ENCODE measurements at regions not wholly inside any gene's neighbourhood (a gene's known extent, or its start where the extent isn't known, plus 50 kb on each side); places are given as distances from the start of the nearest gene placed in this dataset.

DNA sequence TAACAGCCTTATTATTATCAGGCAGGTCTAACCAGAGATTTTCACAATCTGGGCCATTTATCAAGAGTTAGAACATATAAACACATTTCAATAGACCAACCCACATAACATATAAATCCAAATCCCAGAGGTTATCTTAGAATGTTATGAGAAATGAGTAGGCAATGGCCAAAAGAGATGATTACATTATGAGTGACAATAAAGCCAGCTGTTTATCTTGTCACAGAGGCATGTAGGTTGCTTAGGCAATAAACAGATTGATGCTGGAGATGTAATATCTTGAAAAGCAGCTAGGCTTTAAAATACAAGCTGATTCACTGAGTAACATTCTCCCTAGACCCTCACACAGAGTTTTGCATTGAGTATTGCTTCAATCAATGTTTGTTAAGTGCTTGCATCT lies 148.5 kb upstream of the SESN3 start:
- no peaks in the 10 kb centered on the region for H3K9me3 Mint-ChIP-seq
- H3K27ac Mint-ChIP-seq: no peak overlapping the region
- peaks cover 5% of the 10 kb centered on the region for H3K27me3 Mint-ChIP-seq (ENCODE audit: low read depth)
- no peaks in the 10 kb centered on the region for H3K36me3 Mint-ChIP-seq (ENCODE audit: low read depth)
- no peak overlapping the region for H3K4me3 Mint-ChIP-seq
- no peaks in the 10 kb centered on the region for H3K4me1 Mint-ChIP-seq (ENCODE audit: low read depth)

DNA sequence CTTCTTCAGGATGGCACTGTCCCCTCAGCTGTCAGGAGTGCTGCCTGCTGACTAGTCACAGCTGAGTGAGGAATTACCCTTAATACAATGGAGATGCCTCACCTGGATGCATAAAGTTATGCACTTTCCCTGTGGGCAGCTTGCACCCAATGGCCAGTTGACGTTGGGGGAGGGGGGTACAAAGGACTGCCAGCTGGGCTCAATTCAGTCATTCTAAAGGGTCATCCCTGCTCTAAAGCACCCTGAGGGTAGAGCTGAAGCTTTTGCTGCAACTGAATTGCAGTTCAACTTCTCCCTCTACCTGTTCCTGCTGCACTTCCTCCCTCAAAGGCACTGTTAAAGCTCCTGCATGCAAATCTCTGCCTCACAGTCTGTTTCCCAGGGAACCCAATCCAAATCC lies 147.8 kb upstream of the SESN3 start:
- Mint-ChIP-seq H3K4me1 (ENCODE audit: low read depth) (no peaks in the 10 kb centered on the region), H3K27me3 (ENCODE audit: low read depth) (peaks cover 5% of the 10 kb centered on the region), H3K9me3 (no peaks in the 10 kb centered on the region), H3K4me3 (no peak overlapping the region), H3K27ac (no peak overlapping the region), H3K36me3 (ENCODE audit: low read depth) (no peaks in the 10 kb centered on the region)

DNA sequence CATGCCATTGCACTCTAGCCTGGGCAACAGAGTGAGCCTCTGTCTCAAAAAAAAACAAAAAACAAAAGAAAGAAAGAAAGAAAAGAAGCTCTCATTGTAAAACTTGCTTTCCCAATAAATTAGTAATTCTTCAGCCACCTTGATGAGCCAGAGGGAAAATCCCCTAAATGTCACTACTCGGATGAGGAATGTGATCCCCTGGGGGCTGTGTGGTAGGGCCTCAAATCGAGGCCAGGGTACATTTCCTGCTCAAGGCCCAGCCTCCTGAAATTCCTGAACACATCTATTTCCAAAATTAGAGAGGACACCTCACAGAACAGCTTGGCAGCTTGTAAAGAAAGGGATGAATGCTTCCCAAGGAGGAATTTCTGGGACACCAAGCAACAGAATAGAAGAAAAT lies 147.1 kb upstream of the SESN3 start:
- Mint-ChIP-seq H3K4me1 (ENCODE audit: low read depth) (no peaks in the 10 kb centered on the region), H3K27ac (no peak overlapping the region), H3K4me3 (no peak overlapping the region), H3K27me3 (ENCODE audit: low read depth) (peaks cover under 1% of the 10 kb centered on the region), H3K36me3 (ENCODE audit: low read depth) (no peaks in the 10 kb centered on the region), H3K9me3 (no peaks in the 10 kb centered on the region)

DNA sequence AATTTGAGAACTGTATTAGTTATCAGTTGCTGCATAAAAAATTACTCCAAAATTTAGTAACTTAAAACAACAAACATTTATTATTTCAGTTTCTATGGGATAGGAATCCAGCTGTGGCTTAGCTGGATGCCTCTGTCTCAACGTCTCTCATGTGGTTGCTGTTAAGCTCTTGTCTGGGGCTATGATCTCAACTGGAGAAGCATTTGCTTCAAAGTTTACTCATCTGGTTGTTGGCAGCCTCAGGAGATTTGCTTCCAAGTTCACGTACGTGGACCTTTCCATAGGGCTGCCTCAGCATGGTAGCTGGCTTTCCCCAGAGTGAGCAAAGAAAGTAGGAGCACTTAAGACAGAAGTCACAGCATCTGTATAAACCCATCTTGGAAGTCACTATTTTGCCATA lies 144.9 kb upstream of the SESN3 start:
- Mint-ChIP-seq H3K4me3 (no peak overlapping the region), H3K27me3 (ENCODE audit: low read depth) (no peaks in the 10 kb centered on the region), H3K9me3 (no peaks in the 10 kb centered on the region), H3K4me1 (ENCODE audit: low read depth) (no peaks in the 10 kb centered on the region), H3K27ac (no peak overlapping the region), H3K36me3 (ENCODE audit: low read depth) (no peaks in the 10 kb centered on the region)

DNA sequence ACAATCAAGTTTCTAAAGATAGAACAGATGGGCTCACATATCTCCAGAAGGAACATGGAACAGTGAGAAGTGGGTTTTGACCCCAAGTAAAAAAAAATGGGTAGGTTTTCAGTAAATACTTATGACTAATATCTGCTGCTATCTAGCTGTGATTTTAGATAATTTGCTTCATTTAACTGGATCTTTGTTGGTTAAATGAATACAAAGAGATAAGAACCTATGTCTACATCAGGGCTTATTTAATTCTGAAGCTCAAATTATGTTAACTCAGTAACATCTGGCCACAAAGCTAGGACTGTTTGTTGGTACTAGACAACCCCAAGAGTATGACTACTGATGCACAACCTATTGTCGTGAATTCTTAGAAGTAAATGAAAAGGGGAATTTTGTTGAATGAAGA lies 144.4 kb upstream of the SESN3 start:
- H3K36me3 Mint-ChIP-seq (ENCODE audit: low read depth): no peaks in the 10 kb centered on the region
- no peak overlapping the region for H3K4me3 Mint-ChIP-seq
- no peaks in the 10 kb centered on the region for H3K9me3 Mint-ChIP-seq
- no peaks in the 10 kb centered on the region for H3K4me1 Mint-ChIP-seq (ENCODE audit: low read depth)
- no peak overlapping the region for H3K27ac Mint-ChIP-seq
- peaks cover under 1% of the 10 kb centered on the region for H3K27me3 Mint-ChIP-seq (ENCODE audit: low read depth)

DNA sequence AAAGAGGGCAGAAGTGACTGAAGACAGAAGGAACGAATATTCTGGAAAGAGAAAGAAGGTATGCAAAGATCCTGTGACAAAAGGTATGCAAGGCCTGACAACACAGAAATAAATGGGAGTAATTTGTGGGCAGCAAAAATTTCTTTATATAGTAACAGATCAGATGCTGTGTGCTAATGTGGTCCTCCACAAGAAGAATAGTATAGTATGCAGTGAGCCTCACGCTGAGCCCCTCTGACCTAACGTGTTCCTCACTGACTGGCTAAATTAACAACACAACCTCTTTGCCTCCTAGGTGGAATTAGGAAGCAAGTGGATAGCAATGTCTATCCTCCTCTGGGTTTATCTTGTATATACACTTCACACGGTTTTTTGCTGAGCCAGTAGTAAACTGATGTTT lies 143.1 kb upstream of the SESN3 start:
- H3K9me3 Mint-ChIP-seq: no peaks in the 10 kb centered on the region
- H3K27me3 Mint-ChIP-seq (ENCODE audit: low read depth): peaks cover 12% of the 10 kb centered on the region
- H3K27ac Mint-ChIP-seq: no peak overlapping the region
- no peak overlapping the region for H3K4me3 Mint-ChIP-seq
- no peaks in the 10 kb centered on the region for H3K36me3 Mint-ChIP-seq (ENCODE audit: low read depth)
- H3K4me1 Mint-ChIP-seq (ENCODE audit: low read depth): no peaks in the 10 kb centered on the region

DNA sequence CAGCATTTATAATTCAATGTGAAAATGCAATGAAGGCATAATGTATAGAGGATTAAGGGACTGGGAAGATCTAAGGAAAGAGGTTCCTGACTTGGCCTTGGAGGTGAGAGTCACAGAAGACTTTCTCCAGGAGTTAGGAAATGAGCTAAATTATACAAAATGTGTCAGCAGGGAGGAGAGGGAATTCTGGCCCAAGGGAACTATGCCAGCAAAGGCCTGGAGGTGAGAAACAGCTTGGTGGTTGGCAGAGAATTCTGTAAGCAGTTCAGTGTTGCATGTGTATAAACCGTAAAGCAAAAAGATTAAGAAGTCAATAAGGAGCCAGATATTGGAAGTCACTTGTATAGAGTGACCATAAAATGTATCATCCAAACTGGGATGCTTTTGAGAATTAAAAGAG lies 142.2 kb upstream of the SESN3 start:
- no peak overlapping the region for H3K27ac Mint-ChIP-seq
- peaks cover 16% of the 10 kb centered on the region for H3K27me3 Mint-ChIP-seq (ENCODE audit: low read depth)
- H3K36me3 Mint-ChIP-seq (ENCODE audit: low read depth): no peaks in the 10 kb centered on the region
- H3K9me3 Mint-ChIP-seq: no peaks in the 10 kb centered on the region
- H3K4me3 Mint-ChIP-seq: no peak overlapping the region
- H3K4me1 Mint-ChIP-seq (ENCODE audit: low read depth): no peaks in the 10 kb centered on the region

DNA sequence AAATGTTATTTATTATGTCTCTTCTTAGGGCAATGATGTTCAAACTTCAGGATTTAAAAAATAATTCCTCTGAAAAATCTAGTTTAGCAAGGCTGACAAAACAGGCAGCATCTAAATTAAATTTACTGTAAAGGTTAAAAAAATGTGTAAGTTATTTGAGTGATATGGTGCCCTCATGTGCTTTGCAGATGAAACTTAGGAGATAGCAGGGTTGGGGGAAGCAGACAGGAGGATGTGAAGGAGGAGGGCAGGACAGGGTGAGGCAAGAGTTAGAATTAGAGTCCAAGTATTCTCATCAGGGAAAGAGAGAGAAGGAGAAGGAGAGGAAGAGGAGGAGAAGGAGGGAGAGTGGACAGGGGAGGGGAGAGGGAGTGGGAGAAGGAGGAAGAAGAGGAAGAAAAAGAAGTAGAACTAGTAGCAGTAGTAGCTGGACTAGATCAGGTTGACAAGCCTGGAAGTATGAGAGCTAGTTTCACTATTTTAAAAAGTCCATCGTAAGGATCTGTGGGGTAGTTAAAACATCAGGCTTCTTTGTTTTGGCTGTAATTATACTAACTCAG lies 141.2 kb upstream of the SESN3 start:
- Mint-ChIP-seq H3K27me3 (ENCODE audit: low read depth) (peaks cover 16% of the 10 kb centered on the region), H3K27ac (no peak overlapping the region)

DNA sequence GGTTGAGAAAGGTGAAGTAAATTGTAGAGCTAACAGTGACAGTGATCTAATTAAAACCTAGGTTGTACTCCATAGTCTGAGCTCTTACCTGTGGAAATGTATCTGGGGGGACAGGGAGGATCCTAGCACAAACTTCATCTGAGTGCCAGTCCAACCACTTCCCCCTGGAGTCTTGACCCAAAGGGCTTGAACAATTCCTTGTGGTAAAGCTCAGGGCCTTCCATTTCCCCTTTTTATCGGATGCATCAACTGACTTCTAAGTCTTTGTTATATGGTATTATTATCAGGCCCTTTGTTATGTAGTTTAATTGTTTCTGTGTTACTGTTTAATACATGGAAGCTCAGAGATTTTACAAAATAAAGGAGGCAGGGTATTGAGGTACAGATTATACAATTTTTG lies 140.2 kb upstream of the SESN3 start:
- H3K36me3 Mint-ChIP-seq (ENCODE audit: low read depth): no peaks in the 10 kb centered on the region
- H3K27me3 Mint-ChIP-seq (ENCODE audit: low read depth): peaks cover 16% of the 10 kb centered on the region
- no peak overlapping the region for H3K27ac Mint-ChIP-seq
- no peak overlapping the region for H3K4me3 Mint-ChIP-seq
- H3K9me3 Mint-ChIP-seq: no peaks in the 10 kb centered on the region
- no peaks in the 10 kb centered on the region for H3K4me1 Mint-ChIP-seq (ENCODE audit: low read depth)

More for the DNA sequence above, 141.2 kb upstream of the SESN3 start:
- no peaks in the 10 kb centered on the region for H3K9me3 Mint-ChIP-seq
- no peaks in the 10 kb centered on the region for H3K4me1 Mint-ChIP-seq (ENCODE audit: low read depth)
- H3K4me3 Mint-ChIP-seq: no peak overlapping the region
- H3K36me3 Mint-ChIP-seq (ENCODE audit: low read depth): no peaks in the 10 kb centered on the region

DNA sequence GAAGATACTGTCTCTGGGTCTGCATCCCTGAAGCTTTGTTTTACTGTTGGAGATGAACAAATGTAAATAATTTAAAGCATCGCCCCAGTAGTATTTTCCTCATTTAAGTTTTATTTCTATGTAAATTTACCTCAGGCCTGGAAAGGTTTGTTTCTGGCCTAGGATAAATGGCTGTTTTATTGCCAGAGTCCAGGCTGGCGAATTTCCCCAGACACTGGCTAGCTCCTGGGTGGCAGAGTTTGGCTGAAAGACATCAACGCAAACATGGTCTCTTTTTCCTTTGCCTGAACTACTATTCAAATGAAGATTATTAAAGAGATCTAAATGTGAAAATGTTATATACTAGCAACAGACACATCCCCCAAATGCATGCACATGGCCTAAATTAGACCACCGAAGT lies 136.7 kb upstream of the SESN3 start:
- no peak overlapping the region for H3K4me3 Mint-ChIP-seq
- H3K9me3 Mint-ChIP-seq: no peaks in the 10 kb centered on the region
- peaks cover 16% of the 10 kb centered on the region for H3K27me3 Mint-ChIP-seq (ENCODE audit: low read depth)
- no peaks in the 10 kb centered on the region for H3K36me3 Mint-ChIP-seq (ENCODE audit: low read depth)
- H3K27ac Mint-ChIP-seq: no peak overlapping the region
- peaks cover 6% of the 10 kb centered on the region for H3K4me1 Mint-ChIP-seq (ENCODE audit: low read depth)

DNA sequence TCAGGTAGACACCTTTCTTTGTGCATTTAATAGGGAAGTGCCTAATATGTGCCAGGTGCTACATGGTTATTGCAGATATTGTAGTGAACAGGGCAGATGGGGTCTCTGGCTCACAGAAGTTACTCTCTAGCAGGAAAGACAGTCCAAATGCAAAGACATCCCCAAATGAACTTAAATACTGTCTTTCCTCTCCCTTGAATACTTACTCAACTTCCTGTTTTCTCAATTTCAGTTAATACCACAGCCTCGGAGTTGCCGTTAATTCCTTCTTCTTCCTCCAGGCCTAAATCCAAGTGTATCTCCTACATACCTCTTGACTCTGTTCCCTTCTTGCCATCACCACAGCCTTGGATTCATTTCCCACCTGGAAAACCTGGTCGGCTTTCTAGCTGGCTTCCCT lies 134.3 kb upstream of the SESN3 start:
- Mint-ChIP-seq H3K4me3 (no peak overlapping the region), H3K27ac (no peak overlapping the region), H3K4me1 (ENCODE audit: low read depth) (peaks cover 6% of the 10 kb centered on the region), H3K9me3 (no peaks in the 10 kb centered on the region), H3K36me3 (ENCODE audit: low read depth) (no peaks in the 10 kb centered on the region), H3K27me3 (ENCODE audit: low read depth) (peaks cover 14% of the 10 kb centered on the region)

DNA sequence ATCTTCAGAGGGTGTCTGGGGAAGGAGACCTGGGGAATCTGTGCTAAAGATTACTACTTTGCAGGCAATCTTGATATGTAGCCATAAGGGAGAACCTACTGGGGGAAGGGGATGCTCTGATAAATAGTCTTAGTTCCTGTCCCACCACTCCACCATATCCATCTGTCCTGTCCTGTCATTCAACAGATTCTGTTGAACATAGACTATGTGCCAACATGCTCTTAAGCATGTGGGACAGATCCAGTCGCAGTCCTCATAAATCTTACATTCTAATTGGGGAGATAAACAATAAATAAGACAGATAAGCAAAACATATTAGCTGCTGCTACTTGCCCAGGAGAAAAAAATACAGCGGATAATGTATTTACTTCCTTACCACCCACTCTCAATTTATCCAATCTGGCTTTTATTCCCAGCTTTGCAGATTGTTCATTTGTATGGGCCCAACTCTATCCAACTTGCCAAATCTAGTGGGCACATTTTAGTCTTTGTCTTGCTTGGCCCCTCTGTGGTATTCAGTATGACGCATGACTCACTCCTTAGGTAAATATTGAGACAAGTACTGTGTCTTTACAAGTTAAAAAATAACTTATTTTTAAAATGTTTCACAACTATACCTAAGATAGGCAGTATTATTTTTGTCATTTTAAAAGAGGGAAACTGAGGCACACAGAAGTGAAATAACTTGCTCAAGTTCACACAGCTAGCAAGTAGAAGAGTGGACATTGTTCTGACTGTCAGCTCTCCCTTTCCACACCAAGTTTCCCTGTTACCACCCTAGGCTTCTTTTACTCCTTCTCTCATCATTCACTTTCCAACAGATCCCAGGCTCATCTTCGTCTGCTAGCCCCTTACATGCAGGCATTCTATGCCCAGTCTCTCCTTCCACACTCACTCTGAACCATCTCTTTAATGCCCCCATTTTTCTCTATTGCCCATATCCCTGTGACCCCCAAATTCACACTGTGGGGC lies 133.6 kb upstream of the SESN3 start:
- Mint-ChIP-seq H3K4me3 (no peak overlapping the region), H3K27me3 (ENCODE audit: low read depth) (peaks cover 9% of the 10 kb centered on the region), H3K36me3 (ENCODE audit: low read depth) (no peaks in the 10 kb centered on the region), H3K9me3 (no peaks in the 10 kb centered on the region), H3K4me1 (ENCODE audit: low read depth) (peaks cover 6% of the 10 kb centered on the region), H3K27ac (no peak overlapping the region)

DNA sequence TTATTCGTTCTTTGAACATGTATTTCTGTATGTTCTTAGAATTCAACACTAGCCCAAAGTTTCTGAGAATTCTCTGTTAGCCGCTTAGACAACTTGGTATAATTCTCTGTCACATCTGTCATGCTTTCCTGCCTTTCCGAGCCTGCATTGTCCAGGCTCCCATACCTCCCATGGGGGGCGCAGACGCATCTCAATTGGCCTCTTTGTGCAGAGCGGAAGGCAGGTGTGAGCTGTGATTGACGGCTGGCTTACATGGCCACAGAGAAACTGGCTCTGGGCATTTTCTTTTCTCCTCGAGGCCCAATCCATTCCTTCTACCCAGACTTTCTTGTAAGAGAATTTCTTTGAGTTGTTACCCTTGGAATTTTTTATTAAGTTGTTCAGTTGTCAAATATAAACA lies 132.7 kb upstream of the SESN3 start:
- H3K27me3 Mint-ChIP-seq (ENCODE audit: low read depth): peaks cover under 1% of the 10 kb centered on the region
- no peaks in the 10 kb centered on the region for H3K9me3 Mint-ChIP-seq
- H3K36me3 Mint-ChIP-seq (ENCODE audit: low read depth): no peaks in the 10 kb centered on the region
- H3K4me1 Mint-ChIP-seq (ENCODE audit: low read depth): peaks cover 6% of the 10 kb centered on the region
- H3K4me3 Mint-ChIP-seq: no peak overlapping the region
- H3K27ac Mint-ChIP-seq: no peak overlapping the region

DNA sequence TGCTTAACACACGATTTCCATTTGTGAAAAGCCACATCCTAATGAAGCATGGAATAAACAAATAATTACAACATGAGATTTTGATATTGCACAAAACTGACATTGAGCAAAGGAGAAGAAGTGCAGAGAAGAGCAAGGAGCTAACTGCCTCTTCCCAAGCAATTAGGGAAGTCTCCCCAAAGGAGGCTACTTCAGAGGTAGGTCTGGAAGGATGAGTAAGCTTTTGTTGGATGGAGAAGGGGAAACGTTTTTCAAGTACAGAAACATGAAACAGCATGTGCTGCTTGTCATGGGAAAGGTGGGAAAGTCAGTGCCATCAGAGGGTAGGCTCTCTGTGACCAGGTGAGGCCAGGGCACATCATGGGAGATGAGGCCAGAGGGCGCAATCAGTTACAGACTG lies 132.2 kb upstream of the SESN3 start:
- Mint-ChIP-seq H3K4me3 (no peak overlapping the region), H3K27me3 (ENCODE audit: low read depth) (no peaks in the 10 kb centered on the region), H3K9me3 (no peaks in the 10 kb centered on the region), H3K36me3 (ENCODE audit: low read depth) (no peaks in the 10 kb centered on the region), H3K27ac (no peak overlapping the region), H3K4me1 (ENCODE audit: low read depth) (peaks cover 6% of the 10 kb centered on the region)

DNA sequence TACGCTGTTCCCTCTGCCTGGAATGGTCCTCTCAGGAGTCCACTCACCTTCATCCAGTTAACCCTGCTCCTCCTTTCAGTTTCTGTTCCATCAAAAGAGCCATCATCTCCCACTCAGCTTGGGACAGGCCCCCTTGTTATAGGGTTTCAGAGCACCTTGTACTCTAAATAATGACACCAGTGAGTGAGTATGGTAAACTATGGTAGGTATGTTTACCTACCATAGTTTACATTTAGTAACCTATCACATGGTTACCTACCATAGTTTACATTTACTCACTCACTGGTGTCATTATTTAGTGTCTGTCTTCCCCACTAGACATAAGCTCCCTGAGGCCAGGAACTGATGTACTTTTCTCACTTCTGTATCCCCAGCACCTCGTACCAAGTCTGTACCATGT lies 130.2 kb upstream of the SESN3 start:
- Mint-ChIP-seq H3K4me3 (no peak overlapping the region), H3K9me3 (no peaks in the 10 kb centered on the region), H3K4me1 (ENCODE audit: low read depth) (peaks cover 6% of the 10 kb centered on the region), H3K36me3 (ENCODE audit: low read depth) (no peaks in the 10 kb centered on the region), H3K27me3 (ENCODE audit: low read depth) (peaks cover 3% of the 10 kb centered on the region), H3K27ac (no peak overlapping the region)

Measured in T-helper 1 cell treated with Interleukin-12 subunit alpha and Interleukin-12 subunit beta and Interleukin-4 antibody, amounts not matched to agents 30 μg/mL and 1 μg/mL, for 36 hours (primary cell).